KMS-11 (cell line): ENCODE measurements at regions not wholly inside any gene's neighbourhood (a gene's known extent, or its start where the extent isn't known, plus 50 kb on each side); places are given as distances from the start of the nearest gene placed in this dataset.

Source experiments
- H2AFZ ChIP-seq: fragments of 200-600 bp; sonication (generic); 2 replicates; pipeline ENCODE4 v1.6.1; 2016; ENCODE audit warnings: antibody characterized with exemption, mixed run types, low read depth
- H3K27ac ChIP-seq: fragments of 200-600 bp; sonication (generic); 2 replicates; pipeline ENCODE4 v1.6.1; 2016; ENCODE audit warnings: mild to moderate bottlenecking, mixed run types
- H3K27me3 ChIP-seq: fragments of 200-600 bp; sonication (generic); 2 replicates; pipeline ENCODE4 v1.6.1; 2017; ENCODE audit warnings: mild to moderate bottlenecking, low read depth, mixed run types, moderate library complexity; ENCODE audit not compliant: insufficient read depth
- H3K36me3 ChIP-seq: fragments of 200-600 bp; sonication (generic); 2 replicates; pipeline ENCODE4 v1.6.1; 2017; ENCODE audit warnings: mild to moderate bottlenecking, mixed run types; ENCODE audit not compliant: insufficient read depth
- H3K4me1 ChIP-seq: fragments of 200-600 bp; sonication (generic); 2 replicates; pipeline ENCODE4 v1.6.1; 2016; ENCODE audit warnings: mild to moderate bottlenecking, low read depth, mixed run types; ENCODE audit not compliant: poor library complexity, severe bottlenecking
- H3K4me2 ChIP-seq: fragments of 200-600 bp; sonication (generic); 2 replicates; pipeline ENCODE4 v1.7.0; 2016; ENCODE audit warnings: mild to moderate bottlenecking, mixed run types
- H3K4me3 ChIP-seq: fragments of 200-600 bp; sonication (generic); IDR thresholded peaks from 2 replicates; pipeline ENCODE4 v1.6.1; 2017; ENCODE audit warnings: low read depth, low read length, mixed read lengths; ENCODE audit not compliant: insufficient read depth
- H3K79me2 ChIP-seq: fragments of 200-600 bp; sonication (generic); 2 replicates; pipeline ENCODE4 v1.6.1; 2016; ENCODE audit warnings: low read depth, mixed run types; ENCODE audit not compliant: insufficient read depth
- H3K9ac ChIP-seq: fragments of 200-600 bp; sonication (generic); 2 replicates; pipeline ENCODE4 v1.6.1; 2016; ENCODE audit warnings: mild to moderate bottlenecking, mixed run types
- H4K20me1 ChIP-seq: fragments of 200-600 bp; sonication (generic); 2 replicates; pipeline ENCODE4 v1.6.1; 2016; ENCODE audit warnings: mild to moderate bottlenecking, mixed run types; ENCODE audit not compliant: insufficient read depth
- TF ChIP-seq, protein P1 (sequence below): fragments of 200-600 bp; sonication (generic); conservative IDR thresholded peaks from 2 replicates; pipeline ENCODE4 v1.6.1; 2017; ENCODE audit warnings: low read depth, mild to moderate bottlenecking, antibody characterized with exemption, low read length, moderate library complexity, mixed read lengths

DNA sequence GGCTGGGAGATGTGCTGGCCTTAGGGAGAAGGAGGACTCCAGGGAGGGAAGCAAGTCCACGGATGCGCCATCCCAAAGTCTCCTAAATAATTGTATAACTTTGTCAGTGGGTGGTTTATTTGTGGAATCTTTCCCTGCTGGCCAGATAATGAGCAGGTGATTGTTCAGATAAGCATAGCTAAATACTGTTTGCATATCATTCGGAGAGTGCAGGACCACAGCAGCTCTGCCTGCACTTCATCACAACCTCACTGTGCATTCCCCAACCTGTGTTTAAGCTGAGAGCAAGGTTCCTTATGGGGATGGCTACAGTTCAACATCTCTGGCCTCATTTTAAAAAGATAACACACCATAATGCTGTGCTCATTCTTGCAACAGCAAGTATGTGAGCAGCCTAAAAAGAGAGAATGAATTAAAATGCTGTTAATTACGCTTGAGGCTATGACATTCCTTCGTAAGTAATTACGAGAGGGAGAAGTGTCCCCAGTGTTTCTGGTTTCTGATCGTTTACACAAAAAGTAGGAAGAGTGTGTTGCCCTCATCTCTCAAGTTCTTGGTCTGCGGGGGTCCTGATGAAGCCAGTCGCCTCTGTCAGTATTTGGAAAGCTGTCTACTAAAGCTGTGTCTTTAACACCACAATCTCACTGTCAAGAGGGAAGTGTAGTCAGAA, 272.0 kb upstream of the RORA start:
- Histone ChIP-seq H3K4me1 (no peaks in the 10 kb centered on the region), H3K4me2 (no peak overlapping the region), H3K36me3 (no peaks in the 10 kb centered on the region), H3K4me3 (no peak overlapping the region), H3K9ac (no peak overlapping the region), H3K27me3 (no peaks in the 10 kb centered on the region), H3K79me2 (no peaks in the 10 kb centered on the region), H2AFZ (no peak overlapping the region), H4K20me1 (no peaks in the 10 kb centered on the region), H3K27ac (no peak overlapping the region)
- TF ChIP-seq, protein P1, sequence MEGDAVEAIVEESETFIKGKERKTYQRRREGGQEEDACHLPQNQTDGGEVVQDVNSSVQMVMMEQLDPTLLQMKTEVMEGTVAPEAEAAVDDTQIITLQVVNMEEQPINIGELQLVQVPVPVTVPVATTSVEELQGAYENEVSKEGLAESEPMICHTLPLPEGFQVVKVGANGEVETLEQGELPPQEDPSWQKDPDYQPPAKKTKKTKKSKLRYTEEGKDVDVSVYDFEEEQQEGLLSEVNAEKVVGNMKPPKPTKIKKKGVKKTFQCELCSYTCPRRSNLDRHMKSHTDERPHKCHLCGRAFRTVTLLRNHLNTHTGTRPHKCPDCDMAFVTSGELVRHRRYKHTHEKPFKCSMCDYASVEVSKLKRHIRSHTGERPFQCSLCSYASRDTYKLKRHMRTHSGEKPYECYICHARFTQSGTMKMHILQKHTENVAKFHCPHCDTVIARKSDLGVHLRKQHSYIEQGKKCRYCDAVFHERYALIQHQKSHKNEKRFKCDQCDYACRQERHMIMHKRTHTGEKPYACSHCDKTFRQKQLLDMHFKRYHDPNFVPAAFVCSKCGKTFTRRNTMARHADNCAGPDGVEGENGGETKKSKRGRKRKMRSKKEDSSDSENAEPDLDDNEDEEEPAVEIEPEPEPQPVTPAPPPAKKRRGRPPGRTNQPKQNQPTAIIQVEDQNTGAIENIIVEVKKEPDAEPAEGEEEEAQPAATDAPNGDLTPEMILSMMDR: no peak

- no peak overlapping the region for H2AFZ ChIP-seq
These were observed 271.4 kb upstream of the RORA start for GRCh38 chr15:61500523-61500922.

DNA sequence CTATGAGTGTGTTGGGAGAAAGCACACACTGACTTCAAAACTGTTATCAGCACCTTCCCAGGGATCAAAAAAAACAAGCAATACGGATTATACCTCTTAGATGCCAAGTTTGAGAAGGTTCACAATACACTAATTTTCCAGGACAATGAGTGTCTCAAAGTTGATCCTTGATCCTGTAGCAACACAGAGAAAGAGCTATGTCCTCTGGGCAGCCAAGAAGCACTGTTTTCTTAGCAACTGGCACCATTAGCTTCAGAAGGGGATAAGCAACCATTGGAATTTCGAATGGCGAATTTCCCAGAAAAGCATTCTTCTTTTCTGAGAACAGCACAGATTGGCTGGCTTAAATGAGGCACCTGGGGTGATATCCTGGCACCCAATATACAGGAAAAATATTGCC, 270.3 kb upstream of the RORA start:
- Histone ChIP-seq H3K4me1 (no peaks in the 10 kb centered on the region), H3K27ac (no peak overlapping the region), H3K79me2 (no peaks in the 10 kb centered on the region), H2AFZ (no peak overlapping the region), H3K27me3 (no peaks in the 10 kb centered on the region), H3K4me2 (no peak overlapping the region), H3K36me3 (no peaks in the 10 kb centered on the region), H3K4me3 (no peak overlapping the region), H3K9ac (no peak overlapping the region), H4K20me1 (no peaks in the 10 kb centered on the region)
- TF ChIP-seq, protein P1: no peak

More at GRCh38 chr15:61500523-61500922, 271.4 kb upstream of the RORA start:
- TF ChIP-seq, protein P1: no peak
- Histone ChIP-seq H3K27me3 (no peaks in the 10 kb centered on the region), H3K79me2 (no peaks in the 10 kb centered on the region), H4K20me1 (no peaks in the 10 kb centered on the region), H3K27ac (no peak overlapping the region), H3K4me3 (no peak overlapping the region), H3K36me3 (no peaks in the 10 kb centered on the region), H3K4me2 (no peak overlapping the region), H3K9ac (no peak overlapping the region), H3K4me1 (no peaks in the 10 kb centered on the region)

DNA sequence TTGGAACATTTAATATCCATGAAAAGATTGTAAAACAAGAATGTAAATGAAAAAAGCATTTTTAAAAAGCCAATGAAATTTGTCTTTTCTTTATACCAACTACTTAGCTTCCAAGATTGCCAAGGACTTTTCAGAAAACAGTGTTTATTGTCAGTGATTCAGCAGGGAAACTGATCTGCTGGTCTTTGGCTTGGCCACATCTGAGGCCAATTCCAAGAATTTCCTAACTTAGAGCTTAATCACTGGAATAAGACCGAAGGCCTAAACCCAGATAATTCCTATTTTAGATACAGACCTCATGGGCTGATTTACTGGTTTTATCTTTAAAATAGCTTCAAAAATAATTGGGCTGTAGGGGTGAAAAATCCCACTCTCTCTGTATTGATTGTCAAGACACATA, 260.5 kb upstream of the RORA start:
- Histone ChIP-seq H2AFZ (no peak overlapping the region), H3K36me3 (no peaks in the 10 kb centered on the region), H3K27ac (no peak overlapping the region), H3K4me2 (no peak overlapping the region), H3K4me3 (no peak overlapping the region), H3K79me2 (no peaks in the 10 kb centered on the region), H3K9ac (no peak overlapping the region), H3K4me1 (no peaks in the 10 kb centered on the region), H4K20me1 (no peaks in the 10 kb centered on the region), H3K27me3 (no peaks in the 10 kb centered on the region)
- TF ChIP-seq, protein P1: no peak
